Upper lobe of left lung (tissue), 6 donors: ENCODE measurements at regions not wholly inside any gene's neighbourhood (a gene's known extent, or its start where the extent isn't known, plus 50 kb on each side); places are given as distances from the start of the nearest gene placed in this dataset.

Source experiments
- ATAC-seq, 2 donors: fragments of 200-7000 bp; cut with Tn5 transposase; one replicate each; pipeline ENCODE4 v1.9.1; 2022; ENCODE audit warnings: mild to moderate bottlenecking in 2 of 2, moderate library complexity in 2 of 2; ENCODE audit not compliant: low FRiP score in 2 of 2
- DNase-seq, 2 donors: peaks; one replicate each; pipeline ENCODE4 v3.0.0-alpha.2; 2019 to 2020
- H3K27ac ChIP-seq, 4 donors: fragments of 200-600 bp; sonication (generic); one replicate each; pipeline ENCODE4 v1.5.1; 2016 to 2019
- H3K27me3 ChIP-seq, 4 donors: fragments of 200-600 bp; sonication (generic); one replicate each; pipeline ENCODE4 v1.5.1; 2017 to 2019
- H3K36me3 ChIP-seq, 4 donors: fragments of 200-600 bp; sonication (generic); one replicate each; pipeline ENCODE4 v1.5.1; 2016 to 2019
- H3K4me1 ChIP-seq, 4 donors: fragments of 200-600 bp; sonication (generic); one replicate each; pipeline ENCODE4 v1.5.1; 2018 to 2019
- H3K4me3 ChIP-seq, 4 donors: fragments of 200-600 bp; sonication (generic); one replicate each; pipeline ENCODE4 v1.5.1; 2017 to 2019; ENCODE audit warnings: mild to moderate bottlenecking in 2 of 4, moderate library complexity in 1 of 4
- H3K9me3 ChIP-seq, 4 donors: fragments of 200-600 bp; sonication (generic); one replicate each; pipeline ENCODE4 v1.5.1; 2018 to 2019
- EP300 ChIP-seq, 4 donors: sonication (generic); formaldehyde crosslinking; IDR thresholded peaks; one replicate each; pipeline ENCODE4 v1.5.1; 2017; ENCODE audit warnings: antibody characterized with exemption in 4 of 4, control low read depth in 2 of 4
- POLR2A ChIP-seq, 4 donors: fragments of 450-650 bp; IDR thresholded peaks; one replicate each; pipeline ENCODE4 v1.5.1; 2016 to 2017; ENCODE audit warnings: antibody characterized with exemption in 4 of 4, mild to moderate bottlenecking in 2 of 4
- POLR2AphosphoS5 ChIP-seq, 2 donors: sonication (generic); formaldehyde crosslinking; IDR thresholded peaks; one replicate each; pipeline ENCODE4 v1.5.1; 2017; ENCODE audit warnings: antibody characterized with exemption in 2 of 2
- WGBS, 2 donors: methylation state at CpG; one replicate each; pipeline ENCODE4 v1.1.5; 2017 to 2018; 5-methylcytosine and 5-hydroxymethylcytosine counted together
- TF ChIP-seq, protein P1 (sequence below), 6 experiments: fragments of 450-650 bp in 4 of 6; fragments of 200-600 bp in 2 of 6; sonication (generic) in 2 of 6; IDR thresholded peaks; one replicate each; pipeline ENCODE4 v1.5.1; 2016 to 2019; ENCODE audit warnings: antibody characterized with exemption in 6 of 6
- donor health status: DM: no; HTN: no; CAD: no; lungs with moderate emphysema.
- donor health status: DM: no; HTN: yes; CAD: no; lungs with severe emphysema.

DNA sequence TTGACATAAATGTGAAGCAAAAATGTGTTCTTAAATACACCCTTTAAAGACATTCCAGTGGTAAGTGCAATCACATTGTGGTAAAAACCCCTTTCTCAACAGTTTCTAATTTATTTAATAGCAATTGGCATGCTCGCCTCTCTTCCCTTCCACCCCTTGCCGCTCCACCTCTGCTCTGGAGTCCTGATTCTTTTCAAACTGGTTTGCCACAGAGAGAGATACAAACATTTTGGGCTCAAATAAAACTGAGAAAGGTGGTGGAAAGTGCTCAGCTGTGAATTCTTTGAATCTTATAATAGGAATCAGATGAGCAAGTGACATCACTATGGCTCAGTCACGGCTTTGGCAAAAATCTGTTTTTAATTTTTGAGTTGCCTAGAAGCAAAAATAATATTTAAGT lies 993.9 kb downstream of the GALC start:
- Histone ChIP-seq H3K27ac (no peak overlapping the region), H3K4me1 (no peaks in the 10 kb centered on the region), H3K27me3 (no peaks in the 10 kb centered on the region), H3K36me3 (no peaks in the 10 kb centered on the region), H3K9me3 (no peaks in the 10 kb centered on the region), H3K4me3 (no peak overlapping the region)
- DNase-seq (no peak), ATAC-seq (no peak)
- 92 to 93% methylated on average over 3 of the region's 3 CpGs for WGBS, 2 donors
- TF ChIP-seq EP300 (IDR thresholded peaks at IDR 0.05) (no peak), POLR2A (IDR thresholded peaks at IDR 0.05) (no peak), POLR2AphosphoS5 (IDR thresholded peaks at IDR 0.05) (no peak)
- TF ChIP-seq, protein P1, sequence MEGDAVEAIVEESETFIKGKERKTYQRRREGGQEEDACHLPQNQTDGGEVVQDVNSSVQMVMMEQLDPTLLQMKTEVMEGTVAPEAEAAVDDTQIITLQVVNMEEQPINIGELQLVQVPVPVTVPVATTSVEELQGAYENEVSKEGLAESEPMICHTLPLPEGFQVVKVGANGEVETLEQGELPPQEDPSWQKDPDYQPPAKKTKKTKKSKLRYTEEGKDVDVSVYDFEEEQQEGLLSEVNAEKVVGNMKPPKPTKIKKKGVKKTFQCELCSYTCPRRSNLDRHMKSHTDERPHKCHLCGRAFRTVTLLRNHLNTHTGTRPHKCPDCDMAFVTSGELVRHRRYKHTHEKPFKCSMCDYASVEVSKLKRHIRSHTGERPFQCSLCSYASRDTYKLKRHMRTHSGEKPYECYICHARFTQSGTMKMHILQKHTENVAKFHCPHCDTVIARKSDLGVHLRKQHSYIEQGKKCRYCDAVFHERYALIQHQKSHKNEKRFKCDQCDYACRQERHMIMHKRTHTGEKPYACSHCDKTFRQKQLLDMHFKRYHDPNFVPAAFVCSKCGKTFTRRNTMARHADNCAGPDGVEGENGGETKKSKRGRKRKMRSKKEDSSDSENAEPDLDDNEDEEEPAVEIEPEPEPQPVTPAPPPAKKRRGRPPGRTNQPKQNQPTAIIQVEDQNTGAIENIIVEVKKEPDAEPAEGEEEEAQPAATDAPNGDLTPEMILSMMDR (IDR thresholded peaks at IDR 0.05) = no peak

DNA sequence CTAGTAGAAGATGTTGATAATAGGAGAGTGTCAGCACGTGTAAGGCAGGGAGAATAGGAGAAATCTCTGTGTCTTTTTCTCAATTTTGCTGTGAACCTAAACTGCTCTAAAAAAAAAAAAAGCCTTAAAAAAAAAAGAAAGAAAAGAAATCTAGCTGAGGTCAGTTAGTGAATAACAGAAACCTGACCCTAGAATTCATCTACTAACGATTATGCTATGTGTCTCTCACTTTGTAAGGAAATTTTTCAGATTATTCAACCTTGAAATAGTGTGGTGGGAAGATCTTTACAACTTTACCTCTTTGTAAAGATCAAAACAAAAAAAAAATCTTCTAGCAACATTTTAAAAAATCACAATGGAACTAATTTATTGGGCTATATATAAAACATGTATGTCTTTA lies 995.7 kb downstream of the GALC start:
- no peaks in the 10 kb centered on the region for H3K9me3 ChIP-seq
- ATAC-seq = no peak
- no peak for DNase-seq
- H3K27me3 ChIP-seq = no peaks in the 10 kb centered on the region
- no peak overlapping the region for H3K4me3 ChIP-seq
- TF ChIP-seq EP300 (IDR thresholded peaks at IDR 0.05) (no peak), POLR2A (IDR thresholded peaks at IDR 0.05) (no peak), POLR2AphosphoS5 (IDR thresholded peaks at IDR 0.05) (no peak)
- TF ChIP-seq, protein P1 (IDR thresholded peaks at IDR 0.05) = no peak
- H3K36me3 ChIP-seq = no peaks in the 10 kb centered on the region
- H3K4me1 ChIP-seq = no peaks in the 10 kb centered on the region
- no peak overlapping the region for H3K27ac ChIP-seq
- WGBS, 2 donors = 62 to 71% methylated on average over 2 of the region's 2 CpGs

DNA sequence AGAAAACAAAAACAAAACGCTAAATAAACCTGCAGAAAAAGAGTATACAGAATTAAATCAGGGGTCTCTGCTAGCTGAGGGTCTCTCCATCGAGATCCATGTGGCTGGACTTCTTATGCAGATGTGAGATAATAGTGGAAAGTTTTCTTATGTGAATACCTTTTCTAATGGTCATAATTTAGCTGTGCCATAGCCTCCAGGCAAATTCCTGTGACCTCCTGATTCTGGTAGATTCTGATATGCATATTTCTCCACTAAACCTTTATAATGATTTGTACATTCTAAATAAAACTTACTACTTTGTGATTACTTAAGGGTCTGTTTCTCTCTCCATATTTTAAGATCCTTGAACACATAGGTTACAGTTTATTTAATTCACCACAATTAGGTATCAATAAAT lies 1002.6 kb downstream of the GALC start:
- Histone ChIP-seq H3K27me3 (no peaks in the 10 kb centered on the region), H3K36me3 (no peaks in the 10 kb centered on the region), H3K4me1 (no peaks in the 10 kb centered on the region), H3K4me3 (no peak overlapping the region), H3K9me3 (no peaks in the 10 kb centered on the region), H3K27ac (no peak overlapping the region)
- TF ChIP-seq POLR2A (IDR thresholded peaks at IDR 0.05) (no peak), EP300 (IDR thresholded peaks at IDR 0.05) (no peak), POLR2AphosphoS5 (IDR thresholded peaks at IDR 0.05) (no peak)
- TF ChIP-seq, protein P1 (IDR thresholded peaks at IDR 0.05) = no peak
- WGBS, 2 donors = 72 to 76% methylated on average over 2 of the region's 2 CpGs
- no peak for ATAC-seq
- no peak for DNase-seq

DNA sequence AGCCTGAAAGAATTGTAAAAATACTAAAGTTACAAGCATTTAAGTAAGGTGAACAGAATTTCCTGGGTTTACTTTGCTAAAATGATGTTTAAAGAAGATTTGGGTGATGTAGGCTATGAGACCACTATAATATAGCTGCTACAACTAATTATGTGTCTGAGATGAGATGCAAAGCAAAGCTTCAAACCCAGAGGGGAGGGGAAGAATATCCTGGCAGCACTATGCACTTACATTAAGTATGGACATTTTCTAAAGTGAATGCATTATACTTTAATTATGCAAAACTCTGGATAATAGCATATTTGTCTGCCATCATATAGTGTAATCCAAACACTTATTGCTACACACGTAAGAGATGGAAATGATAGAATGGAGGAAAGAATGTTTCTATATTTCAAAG lies 1003.7 kb downstream of the GALC start:
- Histone ChIP-seq H3K4me1 (no peaks in the 10 kb centered on the region), H3K9me3 (no peaks in the 10 kb centered on the region), H3K27ac (no peak overlapping the region), H3K36me3 (no peaks in the 10 kb centered on the region), H3K4me3 (no peak overlapping the region), H3K27me3 (no peaks in the 10 kb centered on the region)
- ATAC-seq (no peak), DNase-seq (no peak)
- 57 to 77% methylated on average over 1 of the region's 1 CpG for WGBS, 2 donors
- TF ChIP-seq EP300 (IDR thresholded peaks at IDR 0.05) = no peak

DNA sequence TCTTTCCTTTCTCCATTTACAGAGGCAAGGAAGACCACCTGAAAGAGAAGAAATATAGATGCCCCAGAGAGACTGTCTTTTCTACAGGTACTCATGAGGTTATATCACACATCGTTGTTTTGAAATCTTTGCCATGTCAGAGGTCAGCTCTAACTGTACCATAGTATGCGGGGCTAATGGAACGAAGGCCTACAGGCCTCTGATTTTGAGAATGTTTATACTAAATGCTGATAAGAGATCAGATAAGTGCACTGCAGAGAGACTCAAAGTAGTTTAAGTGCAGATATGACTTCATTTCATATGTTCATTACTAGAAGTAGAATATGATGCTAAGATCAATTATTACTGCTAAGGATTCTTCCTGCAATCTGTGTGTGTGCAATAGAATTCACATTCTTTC lies 1005.0 kb downstream of the GALC start:
- TF ChIP-seq POLR2AphosphoS5 (IDR thresholded peaks at IDR 0.05) (no peak), EP300 (IDR thresholded peaks at IDR 0.05) (no peak), POLR2A (IDR thresholded peaks at IDR 0.05) (no peak)
- TF ChIP-seq, protein P1 (IDR thresholded peaks at IDR 0.05) = no peak
- Histone ChIP-seq H3K27ac (no peak overlapping the region), H3K4me3 (no peak overlapping the region), H3K4me1 (no peaks in the 10 kb centered on the region), H3K27me3 (no peaks in the 10 kb centered on the region), H3K9me3 (no peaks in the 10 kb centered on the region), H3K36me3 (no peaks in the 10 kb centered on the region)
- ATAC-seq = no peak
- no peak for DNase-seq
- 47 to 52% methylated on average over 3 of the region's 3 CpGs for WGBS, 2 donors
